ENCODE measurements at regions not wholly inside any gene's neighbourhood (a gene's known extent, or its start where the extent isn't known, plus 50 kb on each side); places are given as distances from the start of the nearest gene placed in this dataset.
"Not testable (repeated sequence)": the region's sequence is repeated elsewhere in the genome, so short reads cannot be mapped to it uniquely, and the experiment has no call there.

DNA sequence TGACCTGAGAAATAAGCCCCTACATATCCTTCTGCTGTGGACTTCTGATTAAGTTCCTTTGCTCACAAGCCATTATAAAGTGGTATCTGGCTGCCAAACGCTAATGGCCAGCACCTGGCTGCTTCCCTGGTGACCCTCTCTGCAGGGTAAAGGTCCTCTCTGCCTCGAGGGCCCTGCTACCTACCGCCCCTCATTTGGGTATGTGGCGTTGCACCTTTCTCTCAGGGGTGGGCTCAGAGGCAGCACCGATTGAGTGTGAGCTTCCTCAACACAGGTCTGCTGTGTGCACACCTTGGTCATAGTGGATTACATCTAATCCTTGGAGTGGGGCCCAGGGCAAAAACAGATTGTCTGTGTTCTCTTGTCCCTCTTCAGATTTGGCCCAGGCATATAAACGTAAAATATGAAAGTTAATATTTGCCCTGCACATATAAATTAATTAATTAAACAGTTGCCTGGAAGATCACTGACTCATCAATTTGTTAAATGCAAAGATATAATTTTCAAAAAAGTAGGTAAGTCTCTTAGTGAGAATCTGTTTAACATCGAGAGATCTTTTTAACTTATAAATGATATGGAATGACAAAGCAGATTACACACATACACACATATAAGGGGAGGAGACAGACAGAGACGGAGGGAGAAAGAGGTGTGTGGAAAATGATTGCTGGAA is 174.5 kb upstream of the SMIM31 start:
- DNase-seq = no peak

GRCh38 chr4:164591666-164592065 is 162.3 kb upstream of the SMIM31 start:
- DNase-seq = no peak

GRCh38 chr4:164595751-164596150 is 158.2 kb upstream of the SMIM31 start:
- DNase-seq = no peak

DNA sequence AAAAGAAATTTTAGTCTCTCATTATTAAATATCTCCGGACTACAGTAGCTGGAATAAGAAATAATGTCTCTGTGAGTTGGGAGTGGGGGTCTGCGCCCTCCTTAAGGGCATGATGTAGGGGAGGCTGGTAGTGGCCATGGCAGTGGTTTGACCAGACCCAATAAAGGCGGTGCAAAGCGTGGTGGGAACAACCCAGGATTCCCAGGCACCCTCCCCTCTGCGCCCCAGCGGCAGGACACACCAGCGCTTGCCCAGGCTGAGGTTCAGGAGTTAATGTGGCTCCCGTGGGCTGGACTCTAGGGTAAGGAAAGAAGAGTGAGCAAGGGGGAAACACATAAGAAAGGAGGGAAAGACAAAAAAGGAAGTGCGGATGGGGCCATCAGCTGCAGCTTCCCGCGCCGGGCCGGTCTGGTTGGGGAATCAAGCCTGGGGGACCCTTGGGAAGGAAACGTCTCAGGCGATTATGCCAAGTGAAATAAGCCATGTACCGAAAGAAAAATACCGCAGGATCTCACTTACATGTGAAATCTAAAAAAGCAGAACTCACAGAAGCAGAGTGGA is 157.5 kb upstream of the SMIM31 start:
- no peak for DNase-seq

DNA sequence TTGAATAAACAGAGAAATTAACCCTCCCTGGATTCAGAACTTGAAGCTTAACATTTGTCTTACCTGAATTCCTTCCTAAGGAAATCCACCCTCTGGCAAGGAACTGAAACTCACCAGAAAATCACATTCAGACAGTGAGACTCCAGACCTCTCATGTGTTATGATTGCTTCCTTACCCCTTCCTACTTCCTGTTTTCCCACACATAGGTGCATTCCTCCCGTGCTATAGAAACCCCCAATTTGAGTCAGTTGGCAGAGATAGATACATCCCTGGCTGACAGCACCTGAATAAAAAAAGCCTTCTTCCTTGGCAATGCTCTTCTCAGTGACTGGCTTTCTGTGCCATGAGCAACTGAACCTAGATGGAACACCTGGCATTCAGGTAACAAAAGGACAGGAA is 157.0 kb upstream of the SMIM31 start:
- DNase-seq = no peak

DNA sequence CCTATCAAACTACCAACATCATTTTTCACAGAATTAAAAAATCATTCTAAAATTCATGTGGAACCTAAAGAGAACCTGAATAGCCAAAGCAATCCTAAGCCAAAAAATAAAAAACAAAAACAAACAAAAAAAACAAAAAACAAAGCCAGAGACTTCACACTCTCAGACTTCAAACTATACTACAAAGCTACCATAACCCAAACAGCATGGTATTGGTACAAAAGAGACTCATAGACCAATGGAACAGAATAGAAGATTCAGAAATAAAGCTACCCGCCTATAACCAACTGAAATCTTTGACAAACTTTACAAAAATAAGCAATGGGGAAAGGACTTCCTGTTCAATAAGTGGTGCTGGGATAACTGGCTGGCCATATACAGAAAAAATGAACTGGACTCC is 152.3 kb upstream of the SMIM31 start:
- DNase-seq = no peak

- not testable (repeated sequence) for DNase-seq
Measured at GRCh38 chr4:164605791-164606190, 148.1 kb upstream of the SMIM31 start.

- DNase-seq = no peak
Measured at GRCh38 chr4:164606478-164606877, 147.5 kb upstream of the SMIM31 start.

GRCh38 chr4:164613256-164613655 is 140.7 kb upstream of the SMIM31 start:
- no peak for DNase-seq

DNA sequence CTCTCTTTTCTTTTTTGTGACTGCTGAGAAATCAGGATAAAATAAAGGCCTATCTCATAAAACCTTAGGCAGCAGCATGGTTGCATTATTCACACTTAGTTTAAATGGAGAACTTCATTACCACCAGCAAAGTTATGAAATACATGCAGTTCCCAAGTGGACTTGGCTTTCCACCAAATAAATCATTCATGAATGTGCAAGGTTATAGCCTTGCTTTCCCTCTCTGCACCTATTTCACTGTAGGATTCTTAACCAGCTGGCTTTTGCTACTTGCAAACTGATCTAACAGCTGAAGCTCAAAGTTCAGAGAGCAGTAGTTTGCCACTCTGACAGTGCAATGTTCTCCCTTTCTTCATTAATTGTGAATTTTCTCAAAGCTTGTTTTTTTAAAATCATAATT is 140.1 kb upstream of the SMIM31 start:
- no peak for DNase-seq

GRCh38 chr4:164614329-164614728 is 139.6 kb upstream of the SMIM31 start:
- no peak for DNase-seq

GRCh38 chr4:164614999-164615398 is 138.9 kb upstream of the SMIM31 start:
- no peak for DNase-seq

DNA sequence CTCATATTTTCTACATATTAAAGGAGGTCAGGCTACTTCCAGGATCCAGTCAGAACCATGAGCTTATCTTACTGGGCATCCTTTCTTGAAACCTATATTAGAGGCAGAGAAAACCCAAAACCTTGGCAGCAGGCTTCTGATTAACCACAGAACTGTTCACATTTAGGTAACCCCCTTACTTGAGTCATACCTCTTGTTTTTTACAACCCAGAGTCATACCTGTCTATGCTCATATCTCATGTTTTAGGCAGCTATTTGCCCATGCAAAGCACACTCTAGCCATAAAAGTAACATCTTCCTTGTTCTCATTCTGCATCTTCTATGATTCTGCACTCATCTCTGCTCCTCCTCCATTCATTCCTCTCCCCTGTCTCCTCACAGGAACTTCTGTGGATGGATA is 138.0 kb upstream of the SMIM31 start:
- DNase-seq = no peak

DNA sequence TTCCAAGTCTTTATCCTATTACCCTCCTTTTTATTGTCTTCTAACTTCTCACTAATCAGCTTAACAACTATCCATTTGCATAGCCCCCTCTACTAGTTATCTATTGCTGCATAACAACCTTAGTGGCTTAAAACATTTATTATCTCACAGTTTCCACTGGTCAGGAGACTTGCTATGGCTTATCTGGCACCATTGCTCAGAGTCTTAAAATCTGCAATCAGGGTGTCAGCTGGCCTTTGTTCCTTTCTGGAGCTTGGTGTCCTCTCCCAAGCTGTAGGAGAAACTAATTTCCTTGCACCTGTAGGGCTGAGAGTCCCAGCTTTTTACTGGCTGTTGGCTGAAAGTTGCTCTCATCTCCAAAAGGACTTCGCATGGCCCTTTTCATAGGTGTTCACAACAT is 137.0 kb upstream of the SMIM31 start:
- DNase-seq = no peak

GRCh38 chr4:164617426-164617825 is 136.5 kb upstream of the SMIM31 start:
- no peak for DNase-seq

DNA sequence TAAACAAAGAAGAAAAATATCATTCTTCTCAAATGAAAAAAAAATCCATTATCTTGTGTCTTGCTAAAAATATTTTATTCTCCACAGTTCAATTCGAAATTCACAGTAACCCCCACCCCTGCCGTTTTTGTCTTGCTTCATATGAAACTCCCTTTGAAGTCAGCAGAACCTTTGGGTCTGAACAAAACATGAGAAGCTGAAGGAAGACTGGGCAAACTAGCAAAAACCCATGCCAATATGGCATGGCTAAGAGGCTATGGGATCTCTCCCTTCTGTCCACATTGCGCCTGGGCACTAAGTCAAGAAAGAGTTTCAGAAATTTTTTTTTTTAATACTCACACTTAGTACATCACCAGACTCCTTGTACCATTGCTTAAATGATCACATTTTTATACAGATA is 136.0 kb upstream of the SMIM31 start:
- no peak for DNase-seq

- no peak for DNase-seq
Measured at GRCh38 chr4:164621886-164622521, 131.9 kb upstream of the SMIM31 start.

GRCh38 chr4:164623099-164623498 is 130.8 kb upstream of the SMIM31 start:
- no peak for DNase-seq

DNA sequence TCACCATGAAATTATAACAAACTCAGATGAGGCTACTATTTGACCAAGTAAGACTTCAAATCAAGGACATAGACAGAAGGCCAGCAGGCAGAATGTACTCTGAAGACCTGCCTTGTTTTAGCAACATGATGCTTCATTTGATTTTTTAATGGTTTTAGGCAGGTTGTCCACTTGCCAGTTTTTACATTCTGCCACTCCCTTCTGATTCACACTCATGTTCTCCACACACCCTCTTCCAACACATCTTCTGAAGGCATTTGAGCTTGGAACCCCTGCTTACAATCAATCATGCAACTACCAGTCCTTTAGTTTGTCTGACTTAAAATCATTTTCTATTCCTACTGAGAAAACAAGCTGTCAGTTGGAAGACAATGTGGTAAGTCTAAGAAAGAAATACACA is 114.9 kb upstream of the SMIM31 start:
- DNase-seq = no peak

- DNase-seq = no peak
Measured at GRCh38 chr4:164648151-164648848, 105.6 kb upstream of the SMIM31 start.

DNA sequence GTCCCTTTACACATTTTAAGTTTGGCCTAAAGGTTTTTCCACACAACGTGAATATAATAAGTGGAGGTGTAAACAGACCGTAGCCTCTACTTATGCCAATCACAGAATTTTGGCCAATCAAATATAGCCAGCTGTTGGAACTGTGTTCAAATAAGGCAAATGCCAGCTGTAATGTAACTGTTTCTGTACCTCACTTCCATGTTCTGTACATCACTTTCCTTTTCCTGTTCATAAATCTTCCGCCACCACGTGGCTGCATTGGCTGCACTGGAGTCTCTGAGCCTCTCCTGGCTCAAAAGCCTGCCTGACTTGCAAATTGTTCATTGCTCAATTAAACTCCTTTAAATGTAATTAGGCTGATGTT is 105.1 kb upstream of the SMIM31 start:
- DNase-seq = no peak

- DNase-seq = no peak
Measured at GRCh38 chr4:164659765-164660164, 94.2 kb upstream of the SMIM31 start.

DNA sequence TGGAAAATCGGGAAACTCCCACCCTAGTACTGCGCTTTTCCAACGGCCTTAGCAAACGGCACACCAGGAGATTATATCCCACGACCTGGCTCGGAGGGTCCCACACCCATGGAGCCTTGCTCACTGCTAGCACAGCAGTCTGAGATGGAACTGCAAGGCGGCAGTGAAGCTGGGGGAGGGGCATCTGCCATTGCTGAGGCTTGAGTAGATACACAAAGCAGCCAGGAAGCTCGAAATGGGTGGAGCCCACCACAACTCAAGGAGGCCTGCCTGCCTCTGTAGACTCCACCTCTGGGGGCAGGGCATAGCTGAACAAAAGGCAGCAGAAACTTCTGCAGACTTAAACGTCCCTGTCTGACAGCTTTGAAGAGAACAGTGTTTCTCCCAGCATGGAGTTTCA is 77.8 kb upstream of the SMIM31 start:
- DNase-seq = not testable (repeated sequence)
